ENCODE measurements at regions not wholly inside any gene's neighbourhood (a gene's known extent, or its start where the extent isn't known, plus 50 kb on each side); places are given as distances from the start of the nearest gene placed in this dataset.

DNA sequence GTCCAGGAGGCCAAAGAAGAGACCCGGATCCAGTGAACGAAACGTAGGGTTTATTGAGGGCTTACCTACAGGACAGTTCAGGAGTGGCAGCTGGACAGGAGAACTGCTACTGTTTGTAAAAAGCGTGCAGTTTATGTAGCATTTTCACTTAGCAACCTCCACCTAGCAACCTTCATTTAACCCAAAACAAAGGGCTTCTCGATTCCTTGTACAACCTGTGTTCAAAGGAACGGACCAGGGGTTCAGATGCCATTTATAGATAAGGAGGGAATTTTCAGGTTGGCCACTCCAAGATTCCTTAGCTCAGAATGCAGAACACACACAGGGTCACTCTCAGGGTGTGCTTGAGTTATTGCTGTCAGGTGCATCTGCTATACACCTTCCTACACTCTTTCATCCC is 65.1 kb upstream of the YWHAQ start:
- Histone ChIP-seq H4K20me1 (ENCODE audit: insufficient read depth, low read length) (no peaks in the 10 kb centered on the region), H3K4me3 (replicated peaks in 1 of 3; ENCODE audit: low read depth in 2 of 3, low read length in 3 of 3) (no peak overlapping the region), H3K36me3 (replicated peaks in 1 of 2; ENCODE audit: control insufficient read depth in 1 of 2, insufficient read depth in 2 of 2, low read length in 2 of 2) (no peaks in the 10 kb centered on the region), H3K9me3 (replicated peaks in 1 of 2; ENCODE audit: control insufficient read depth in 1 of 2, insufficient read depth in 1 of 2, low read length in 2 of 2) (no peaks in the 10 kb centered on the region), H3K79me2 (ENCODE audit: insufficient read depth, low read length) (no peaks in the 10 kb centered on the region), H3K27ac (ENCODE audit: low read depth in 1 of 2, low read length in 2 of 2) (no peak overlapping the region), H3K4me2 (replicated peaks; ENCODE audit: extremely low read depth, low read length, poor library complexity, severe bottlenecking) (no peak overlapping the region), H2AFZ (ENCODE audit: insufficient read depth, low read depth, low read length, poor library complexity, severe bottlenecking) (no peak overlapping the region), H3K27me3 (ENCODE audit: control insufficient read depth in 2 of 2, insufficient read depth in 2 of 2, low read length in 2 of 2) (no peaks in the 10 kb centered on the region), H3K4me1 (ENCODE audit: control insufficient read depth in 1 of 2, insufficient read depth in 2 of 2, low read length in 2 of 2) (peaks cover 11 to 35% of the 10 kb centered on the region in 2 donors), H3K9ac (ENCODE audit: insufficient read depth, low read length, poor library complexity, severe bottlenecking) (no peak overlapping the region)
- H3K4me1 Mint-ChIP-seq: peaks cover 22% of the 10 kb centered on the region
- intact Hi-C loops (cut with micrococcal nuclease): no loop called here
- 100% methylated on average over 3 of the region's 6 CpGs for WGBS (ENCODE audit: insufficient coverage)
- peaks cover 1 to 4% (median 3%) of the 10 kb centered on the region in 3 donors for H3K27me3 Mint-ChIP-seq (ENCODE audit: low read depth in 3 of 3)
- no peak overlapping the region for H3K4me3 Mint-ChIP-seq
- no peaks in the 10 kb centered on the region for H3K36me3 Mint-ChIP-seq
- TF ChIP-seq CTCF (IDR thresholded peaks at IDR 0.05): no peak
- no peak for DNase-seq
- no peak overlapping the region for H3K27ac Mint-ChIP-seq
- peaks cover 0 to 2% (median 0%) of the 10 kb centered on the region in 7 donors for H3K9me3 Mint-ChIP-seq

DNA sequence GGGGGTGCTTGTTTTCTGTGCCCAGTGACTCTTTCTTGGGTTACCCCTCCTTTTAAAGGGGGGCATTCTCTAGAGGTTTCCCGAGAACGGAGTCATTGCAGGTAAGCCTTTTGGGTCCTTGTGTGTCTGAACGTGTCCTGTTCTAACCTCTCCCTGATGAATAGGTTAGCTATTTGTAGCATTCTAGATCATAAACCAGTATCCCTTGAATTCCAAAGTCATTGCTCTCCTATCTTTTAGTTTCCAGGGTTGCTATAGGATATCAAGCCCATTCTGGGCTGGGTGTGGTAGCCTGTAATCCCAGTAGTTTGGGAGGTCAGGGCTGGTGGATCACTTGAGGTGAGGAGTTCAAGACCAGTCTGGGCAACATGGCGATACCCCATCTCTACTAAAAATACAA is 65.9 kb upstream of the YWHAQ start:
- Mint-ChIP-seq H3K36me3 (no peaks in the 10 kb centered on the region), H3K4me3 (no peak overlapping the region), H3K27me3 (ENCODE audit: low read depth in 3 of 3) (peaks cover 1 to 4% (median 3%) of the 10 kb centered on the region in 3 donors), H3K9me3 (peaks cover 0 to 2% (median 0%) of the 10 kb centered on the region in 7 donors), H3K27ac (peak overlapping the region in 1 of 7 donors; percentile 68), H3K4me1 (peaks cover 22% of the 10 kb centered on the region)
- Histone ChIP-seq H3K27ac (ENCODE audit: low read depth in 1 of 2, low read length in 2 of 2) (no peak overlapping the region), H3K9me3 (replicated peaks in 1 of 2; ENCODE audit: control insufficient read depth in 1 of 2, insufficient read depth in 1 of 2, low read length in 2 of 2) (no peaks in the 10 kb centered on the region), H3K79me2 (ENCODE audit: insufficient read depth, low read length) (no peaks in the 10 kb centered on the region), H3K36me3 (replicated peaks in 1 of 2; ENCODE audit: control insufficient read depth in 1 of 2, insufficient read depth in 2 of 2, low read length in 2 of 2) (no peaks in the 10 kb centered on the region), H3K4me3 (replicated peaks in 1 of 3; ENCODE audit: low read depth in 2 of 3, low read length in 3 of 3) (no peak overlapping the region), H3K9ac (ENCODE audit: insufficient read depth, low read length, poor library complexity, severe bottlenecking) (no peak overlapping the region), H3K4me1 (ENCODE audit: control insufficient read depth in 1 of 2, insufficient read depth in 2 of 2, low read length in 2 of 2) (peaks cover 11 to 35% of the 10 kb centered on the region in 2 donors), H3K4me2 (replicated peaks; ENCODE audit: extremely low read depth, low read length, poor library complexity, severe bottlenecking) (no peak overlapping the region), H3K27me3 (ENCODE audit: control insufficient read depth in 2 of 2, insufficient read depth in 2 of 2, low read length in 2 of 2) (no peaks in the 10 kb centered on the region), H2AFZ (ENCODE audit: insufficient read depth, low read depth, low read length, poor library complexity, severe bottlenecking) (no peak overlapping the region), H4K20me1 (ENCODE audit: insufficient read depth, low read length) (no peaks in the 10 kb centered on the region)
- no peak for TF ChIP-seq CTCF (IDR thresholded peaks at IDR 0.05)
- intact Hi-C loops (cut with micrococcal nuclease): no loop called here
- WGBS (ENCODE audit: insufficient coverage): no CpG with 5 or more reads among the region's 4 CpGs
- no peak for DNase-seq
